T1000 (cell line): ENCODE measurements at regions not wholly inside any gene's neighbourhood (a gene's known extent, or its start where the extent isn't known, plus 50 kb on each side); places are given as distances from the start of the nearest gene placed in this dataset.

Experiments used
- DNase-seq: peaks from one replicate; lab custom pipeline; 2025; ENCODE audit warnings: mixed read lengths; lab: John Stamatoyannopoulos, UW

DNA sequence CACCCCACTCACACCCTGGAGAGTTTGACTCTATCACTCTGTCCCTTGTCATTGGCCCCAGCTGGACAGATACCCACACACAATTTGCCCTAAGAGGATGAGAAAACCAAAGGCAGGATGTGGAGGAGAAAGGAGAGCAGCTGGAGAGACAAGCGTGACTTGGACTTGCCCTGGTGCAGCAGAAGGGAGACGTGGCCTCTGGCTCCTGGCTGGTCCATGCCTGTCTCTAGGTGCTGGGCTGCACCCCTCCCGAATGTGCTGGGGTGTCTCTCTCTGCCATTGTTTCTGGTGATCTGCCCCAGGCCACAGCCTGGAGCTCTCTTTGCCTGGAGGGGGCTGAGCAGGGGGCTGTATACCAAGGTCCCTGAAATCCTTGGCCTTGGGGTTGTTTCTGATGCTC, 88.7 kb upstream of the HDAC4 start:
- DNase-seq, result no peak

DNA sequence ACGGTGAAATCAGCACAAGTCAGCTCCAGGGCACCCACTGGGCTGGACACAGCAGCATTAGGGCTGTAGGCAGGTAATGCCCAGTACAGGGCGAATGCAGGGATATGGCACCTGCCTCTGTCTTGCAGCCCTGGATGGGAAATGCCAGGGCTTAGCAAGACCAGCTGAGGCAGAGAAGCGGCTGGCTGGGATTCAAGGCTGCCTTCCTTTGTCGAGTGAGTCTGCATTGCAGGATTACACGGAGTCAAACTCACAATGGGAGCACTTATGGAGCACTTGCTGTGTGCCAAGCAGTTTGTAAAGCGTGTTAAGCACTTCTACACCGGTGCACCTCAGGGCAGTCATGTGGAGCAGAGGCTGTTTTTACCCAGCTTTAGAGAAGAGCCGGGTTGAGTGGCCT, 87.3 kb upstream of the HDAC4 start:
- DNase-seq, result no peak

DNA sequence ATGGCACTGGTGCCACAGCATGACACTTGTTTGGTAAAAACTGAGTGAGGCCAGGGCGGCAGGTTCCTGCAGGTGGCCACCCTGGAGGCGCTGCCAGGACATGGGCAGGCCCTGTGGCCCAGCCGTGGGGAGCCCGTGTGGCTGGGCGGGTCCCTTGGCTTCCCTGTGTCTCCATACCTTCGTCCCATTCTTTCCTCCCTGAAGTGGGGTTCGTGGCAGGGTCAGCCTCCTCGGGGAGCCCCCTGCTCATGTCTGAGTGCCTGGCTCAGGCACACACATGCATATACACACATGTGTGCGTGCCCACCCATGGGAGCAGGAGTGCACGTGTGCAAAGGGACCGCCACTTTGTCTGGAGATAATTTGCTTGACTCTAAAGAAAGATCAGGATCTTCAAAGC, 86.5 kb upstream of the HDAC4 start:
- DNase-seq, result no peak

GRCh38 chr2:239485622-239486021, 84.8 kb upstream of the HDAC4 start:
- DNase-seq, result no peak

GRCh38 chr2:239484571-239485355, 83.9 kb upstream of the HDAC4 start:
- DNase-seq, result no peak

- DNase-seq, result no peak
Observed at GRCh38 chr2:239482778-239483712, 82.2 kb upstream of the HDAC4 start.

GRCh38 chr2:239479471-239479870, 78.7 kb upstream of the HDAC4 start:
- no peak for DNase-seq

DNA sequence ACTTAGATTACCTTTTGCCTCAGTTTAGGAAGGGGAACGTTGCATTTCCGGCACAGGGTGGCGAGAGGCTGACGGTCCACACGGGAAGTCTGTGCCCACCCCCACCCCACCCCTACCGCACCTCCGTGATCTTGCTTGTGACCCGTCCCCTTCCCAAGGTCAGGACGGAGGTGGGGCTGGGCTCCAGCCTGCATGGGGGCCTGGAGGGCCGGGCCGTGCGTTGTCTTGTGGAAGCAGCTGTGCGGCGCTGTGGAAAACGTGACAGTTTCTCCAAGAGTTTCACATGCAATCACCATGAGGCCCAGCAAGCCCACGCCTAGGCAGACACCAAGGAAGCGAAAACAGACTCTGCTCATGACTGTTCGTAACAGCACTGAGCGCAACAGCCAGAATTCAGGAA, 76.8 kb upstream of the HDAC4 start:
- DNase-seq, result no peak

GRCh38 chr2:239476757-239477585, 76.2 kb upstream of the HDAC4 start:
- DNase-seq, result no peak

GRCh38 chr2:239476029-239476756, 75.4 kb upstream of the HDAC4 start:
- no peak for DNase-seq

DNA sequence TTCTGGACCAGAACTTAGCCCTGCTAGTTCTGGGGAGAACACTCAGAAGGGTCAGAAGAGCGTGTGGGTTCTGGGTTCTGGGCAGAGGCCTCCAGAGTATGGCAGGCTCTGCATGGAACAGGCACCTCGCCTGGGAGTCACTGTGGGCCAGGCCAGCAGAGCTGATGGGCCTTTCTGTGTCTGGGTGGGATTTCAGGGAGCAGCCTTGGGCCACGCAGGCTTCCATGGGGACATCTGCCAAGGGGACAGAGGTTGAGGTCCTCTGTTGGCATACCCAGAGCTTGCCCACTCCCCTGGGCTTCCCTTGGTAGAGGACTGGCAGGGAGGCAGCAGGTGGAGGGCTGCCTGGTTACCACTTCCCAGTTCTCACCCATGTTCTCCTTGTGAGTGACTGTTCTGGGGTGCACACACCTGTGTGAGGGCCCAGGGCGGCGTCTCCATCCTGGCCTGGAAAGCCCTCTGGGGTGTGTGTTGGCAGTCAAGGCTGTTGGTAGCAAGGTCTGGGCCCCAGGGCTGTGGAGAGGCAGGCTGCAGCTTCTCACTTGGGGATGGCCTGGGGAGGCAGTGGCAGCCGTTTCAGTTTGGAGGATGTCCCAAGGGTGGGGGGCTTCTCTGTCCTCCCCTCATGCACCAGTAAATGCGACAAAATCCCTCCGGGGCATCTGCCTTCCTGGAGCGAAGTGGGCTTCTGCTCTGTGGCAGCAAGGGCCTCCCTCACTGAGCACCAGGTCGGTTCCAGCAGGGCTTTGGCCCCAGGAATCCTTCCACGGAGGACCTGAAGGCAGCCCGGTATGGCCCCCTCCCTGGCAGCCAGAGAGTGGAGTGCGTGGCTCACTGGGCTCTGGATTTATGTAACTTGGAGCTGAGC, 74.6 kb upstream of the HDAC4 start:
- no peak for DNase-seq

- DNase-seq, result no peak
Observed at GRCh38 chr2:239473211-239473805, 72.5 kb upstream of the HDAC4 start.

- no peak for DNase-seq
Observed at GRCh38 chr2:239472235-239472775, 71.5 kb upstream of the HDAC4 start.

DNA sequence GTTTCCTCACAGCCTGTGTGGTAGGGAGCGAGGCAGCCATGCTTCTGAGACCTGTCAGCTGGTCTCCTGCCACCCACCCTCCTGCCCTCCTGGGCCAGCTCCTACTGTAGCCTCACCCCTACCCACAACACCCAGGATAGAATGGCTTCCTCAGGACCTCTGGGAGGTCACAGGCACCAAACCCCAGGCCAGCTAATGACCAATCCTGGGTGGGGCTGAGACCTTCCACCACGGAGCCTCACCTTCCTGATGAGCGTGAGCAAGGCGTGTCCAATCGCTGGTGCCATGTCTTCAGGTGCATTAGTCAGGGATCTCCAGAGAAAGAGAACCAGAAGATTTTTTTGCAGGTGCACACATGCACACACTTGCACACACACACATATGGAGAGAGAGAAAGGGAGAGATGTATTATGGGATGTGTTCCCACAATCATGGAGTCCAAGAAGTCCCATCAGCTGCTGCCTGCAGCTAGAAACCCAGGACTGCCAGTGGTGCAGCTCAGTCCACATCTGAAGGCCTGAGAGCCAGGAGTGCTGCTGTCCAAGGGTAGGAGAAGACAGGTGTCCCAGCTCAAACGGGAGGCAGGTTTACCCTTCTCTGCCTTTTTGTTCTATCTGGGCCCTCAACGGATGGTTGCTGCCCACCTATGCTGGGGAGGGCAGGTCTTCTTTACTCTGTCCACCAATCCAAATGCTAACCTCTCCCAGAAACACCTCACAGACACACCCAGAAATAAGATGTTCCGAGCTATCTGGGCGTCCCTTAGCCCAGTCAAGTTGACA, 70.4 kb upstream of the HDAC4 start:
- no peak for DNase-seq

- DNase-seq, result no peak
Observed at GRCh38 chr2:239470151-239470900, 69.5 kb upstream of the HDAC4 start.

DNA sequence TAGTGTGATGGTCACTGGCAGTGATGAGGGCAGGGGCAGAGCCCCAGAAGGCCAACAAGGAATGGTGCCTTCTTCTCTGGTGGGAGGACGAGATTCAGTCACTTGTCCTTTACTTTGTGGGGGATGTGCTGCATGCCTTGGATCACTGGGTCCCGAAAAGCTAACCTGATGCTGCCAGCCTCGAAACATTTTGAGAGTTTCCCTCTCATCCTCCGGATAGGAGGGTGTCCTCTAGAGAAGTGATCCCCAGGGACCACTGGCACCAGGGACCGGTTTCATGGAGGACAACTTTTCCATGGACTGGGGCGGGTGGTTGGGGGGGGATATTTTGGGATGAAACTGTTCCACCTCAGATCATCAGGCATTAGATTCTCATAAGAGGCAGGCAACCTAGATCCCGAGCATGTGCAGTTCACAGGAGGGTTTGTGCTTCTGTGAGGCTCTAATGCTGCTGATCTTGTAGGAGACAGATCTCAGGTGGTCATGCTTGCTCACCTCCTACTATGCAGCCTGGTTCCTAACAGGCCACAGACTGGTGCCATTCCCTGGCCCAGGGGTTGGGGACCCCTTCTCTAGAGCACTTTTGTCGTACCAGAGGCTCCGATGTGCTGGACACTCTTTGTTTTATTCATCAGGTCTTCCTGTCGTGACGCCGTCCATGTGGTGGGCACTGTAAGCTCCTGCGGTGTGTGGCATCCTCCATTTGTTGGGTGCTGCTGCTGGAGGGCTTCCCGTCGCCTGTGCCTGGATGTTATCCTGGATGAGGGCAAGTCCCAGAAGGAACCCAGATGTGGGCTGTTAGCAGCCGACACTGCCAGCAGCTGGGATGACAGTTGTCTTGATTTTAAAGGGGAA, 68.5 kb upstream of the HDAC4 start:
- DNase-seq, result no peak

- no peak for DNase-seq
Observed at GRCh38 chr2:239468491-239469105, 67.8 kb upstream of the HDAC4 start.
